ENCODE measurements at regions not wholly inside any gene's neighbourhood (a gene's known extent, or its start where the extent isn't known, plus 50 kb on each side); places are given as distances from the start of the nearest gene placed in this dataset.

GRCh38 chr2:43149482-43150107 is 76.8 kb downstream of the ZFP36L2 start:
- ChIA-PET POLR2A (ENCODE audit: low non-redundant PET) (no interaction called here), CTCF (no interaction called here)
- no peak for TF ChIP-seq CTCF (conservative IDR thresholded peaks at IDR 0.05; ENCODE audit: low read depth, low read length)
- no peak for TF ChIP-seq EZH2 (IDR thresholded peaks at IDR 0.05; ENCODE audit: borderline replicate concordance, low read depth, low read length, poor library complexity, severe bottlenecking)
- no peaks in the 10 kb centered on the region for H3K9me3 ChIP-seq (ENCODE audit: low read depth, low read length, poor library complexity, severe bottlenecking)
- no peak overlapping the region for H3K4me3 ChIP-seq (ENCODE audit: low read depth, low read length, poor library complexity, severe bottlenecking)
- intact Hi-C loops (cut with micrococcal nuclease; ENCODE audit: unreplicated experiment), result no loop called here
- no TSS peak for BruUV-seq (replicated peaks)
- no peaks in the 10 kb centered on the region for H3K36me3 ChIP-seq (ENCODE audit: insufficient read depth, low read length, poor library complexity, severe bottlenecking)
- H3K27ac ChIP-seq (ENCODE audit: low read depth, low read length, poor library complexity, severe bottlenecking), result no peak overlapping the region
- H3K27me3 ChIP-seq (replicated peaks; ENCODE audit: insufficient read depth, low read depth, low read length, poor library complexity), result no peaks in the 10 kb centered on the region
- DNase-seq (ENCODE audit: low spot score), result no peak
- H3K4me1 ChIP-seq (ENCODE audit: insufficient read depth, low read length, poor library complexity, severe bottlenecking), result no peaks in the 10 kb centered on the region

GRCh38 chr2:43146083-43146482 is 80.3 kb downstream of the ZFP36L2 start:
- Histone ChIP-seq H3K9me3 (ENCODE audit: low read depth, low read length, poor library complexity, severe bottlenecking) (no peaks in the 10 kb centered on the region), H3K4me1 (ENCODE audit: insufficient read depth, low read length, poor library complexity, severe bottlenecking) (no peaks in the 10 kb centered on the region), H3K27me3 (replicated peaks; ENCODE audit: insufficient read depth, low read depth, low read length, poor library complexity) (no peaks in the 10 kb centered on the region), H3K4me3 (ENCODE audit: low read depth, low read length, poor library complexity, severe bottlenecking) (no peak overlapping the region), H3K36me3 (ENCODE audit: insufficient read depth, low read length, poor library complexity, severe bottlenecking) (no peaks in the 10 kb centered on the region), H3K27ac (ENCODE audit: low read depth, low read length, poor library complexity, severe bottlenecking) (no peak overlapping the region)
- intact Hi-C loops (cut with micrococcal nuclease; ENCODE audit: unreplicated experiment), result no loop called here
- no peak for DNase-seq (ENCODE audit: low spot score)
- CTCF ChIA-PET, result no interaction called here
- POLR2A ChIA-PET (ENCODE audit: low non-redundant PET), result no interaction called here
- no peak for TF ChIP-seq CTCF (conservative IDR thresholded peaks at IDR 0.05; ENCODE audit: low read depth, low read length)
- TF ChIP-seq EZH2 (IDR thresholded peaks at IDR 0.05; ENCODE audit: borderline replicate concordance, low read depth, low read length, poor library complexity, severe bottlenecking), result no peak
- no TSS peak for BruUV-seq (replicated peaks)

- Histone ChIP-seq H3K9me3 (ENCODE audit: low read depth, low read length, poor library complexity, severe bottlenecking) (no peaks in the 10 kb centered on the region), H3K27ac (ENCODE audit: low read depth, low read length, poor library complexity, severe bottlenecking) (no peak overlapping the region), H3K27me3 (replicated peaks; ENCODE audit: insufficient read depth, low read depth, low read length, poor library complexity) (no peaks in the 10 kb centered on the region), H3K4me3 (ENCODE audit: low read depth, low read length, poor library complexity, severe bottlenecking) (no peak overlapping the region), H3K36me3 (ENCODE audit: insufficient read depth, low read length, poor library complexity, severe bottlenecking) (no peaks in the 10 kb centered on the region), H3K4me1 (ENCODE audit: insufficient read depth, low read length, poor library complexity, severe bottlenecking) (no peaks in the 10 kb centered on the region)
- intact Hi-C loops (cut with micrococcal nuclease; ENCODE audit: unreplicated experiment), result no loop called here
- CTCF ChIA-PET, result no interaction called here
- TF ChIP-seq CTCF (conservative IDR thresholded peaks at IDR 0.05; ENCODE audit: low read depth, low read length), result no peak
- no peak for TF ChIP-seq EZH2 (IDR thresholded peaks at IDR 0.05; ENCODE audit: borderline replicate concordance, low read depth, low read length, poor library complexity, severe bottlenecking)
- no TSS peak for BruUV-seq (replicated peaks)
- no peak for DNase-seq (ENCODE audit: low spot score)
- POLR2A ChIA-PET (ENCODE audit: low non-redundant PET), result no interaction called here
Observed at GRCh38 chr2:43144263-43144662, 82.1 kb downstream of the ZFP36L2 start.
